ENCODE measurements at regions not wholly inside any gene's neighbourhood (a gene's known extent, or its start where the extent isn't known, plus 50 kb on each side); places are given as distances from the start of the nearest gene placed in this dataset.
"Not testable (repeated sequence)": the region's sequence is repeated elsewhere in the genome, so short reads cannot be mapped to it uniquely, and the experiment has no call there.

- H3K4me2 ChIP-seq (ENCODE audit: insufficient read depth, low read length, poor library complexity, severe bottlenecking); H4K91ac ChIP-seq (ENCODE audit: low read depth, low read length, poor library complexity); H3K4me3 ChIP-seq (ENCODE audit: low read length in 2 of 2); H3K23ac ChIP-seq (ENCODE audit: low read depth, low read length, poor library complexity); H3K4me1 ChIP-seq (ENCODE audit: control insufficient read depth in 2 of 2, insufficient read depth in 1 of 2, low read depth in 1 of 2, low read length in 2 of 2); H3K27me3 ChIP-seq (ENCODE audit: control insufficient read depth in 3 of 3, insufficient read depth in 3 of 3, low read depth in 1 of 3, low read length in 3 of 3); H3K9ac ChIP-seq (ENCODE audit: low read depth, low read length, poor library complexity); H2BK120ac ChIP-seq (ENCODE audit: low read depth, low read length); H3K27ac ChIP-seq (replicated peaks; ENCODE audit: low read length); DNase-seq (ENCODE audit: low spot score); H4K8ac ChIP-seq (ENCODE audit: low read depth, low read length); H2BK12ac ChIP-seq (ENCODE audit: low read length); H2BK5ac ChIP-seq (ENCODE audit: low read length); H2AFZ ChIP-seq (ENCODE audit: low read length); H2BK15ac ChIP-seq (ENCODE audit: low read length); H3K18ac ChIP-seq (ENCODE audit: low read length); H3K9me3 ChIP-seq (replicated peaks in 1 of 2; ENCODE audit: control insufficient read depth in 2 of 2, insufficient read depth in 1 of 2, low read depth in 1 of 2, low read length in 2 of 2); H3K4ac ChIP-seq (ENCODE audit: low read length); H2AK5ac ChIP-seq (ENCODE audit: low read depth, low read length); H3K79me1 ChIP-seq (ENCODE audit: low read depth, low read length); H3K36me3 ChIP-seq (replicated peaks in 1 of 2; ENCODE audit: control insufficient read depth in 2 of 2, insufficient read depth in 2 of 2, low read length in 2 of 2); H3K14ac ChIP-seq (ENCODE audit: low read length): not testable (repeated sequence)
- no CpG with 5 or more reads among the region's 2 CpGs for WGBS, 2 donors (ENCODE audit: extremely low coverage in 2 of 2, insufficient read length in 2 of 2, insufficient replicate concordance in 1 of 2)
Measured at GRCh38 chr1:60940685-60941084, 141.7 kb upstream of the NFIA start.

GRCh38 chr1:60937720-60938119 is 144.6 kb upstream of the NFIA start:
- Histone ChIP-seq H3K9me3 (replicated peaks in 1 of 2; ENCODE audit: control insufficient read depth in 2 of 2, insufficient read depth in 1 of 2, low read depth in 1 of 2, low read length in 2 of 2) (no peaks in the 10 kb centered on the region), H4K8ac (ENCODE audit: low read depth, low read length) (no peak overlapping the region), H2AK5ac (ENCODE audit: low read depth, low read length) (no peak overlapping the region), H3K27me3 (ENCODE audit: control insufficient read depth in 3 of 3, insufficient read depth in 3 of 3, low read depth in 1 of 3, low read length in 3 of 3) (no peaks in the 10 kb centered on the region), H2BK15ac (ENCODE audit: low read length) (no peak overlapping the region), H3K36me3 (replicated peaks in 1 of 2; ENCODE audit: control insufficient read depth in 2 of 2, insufficient read depth in 2 of 2, low read length in 2 of 2) (no peaks in the 10 kb centered on the region), H3K9ac (ENCODE audit: low read depth, low read length, poor library complexity) (no peak overlapping the region), H2BK120ac (ENCODE audit: low read depth, low read length) (no peak overlapping the region), H3K23ac (ENCODE audit: low read depth, low read length, poor library complexity) (no peak overlapping the region), H3K4me1 (ENCODE audit: control insufficient read depth in 2 of 2, insufficient read depth in 1 of 2, low read depth in 1 of 2, low read length in 2 of 2) (no peaks in the 10 kb centered on the region), H3K4ac (ENCODE audit: low read length) (no peak overlapping the region), H4K91ac (ENCODE audit: low read depth, low read length, poor library complexity) (no peak overlapping the region), H2BK5ac (ENCODE audit: low read length) (no peak overlapping the region), H2BK12ac (ENCODE audit: low read length) (no peak overlapping the region), H3K18ac (ENCODE audit: low read length) (no peak overlapping the region), H2AFZ (ENCODE audit: low read length) (no peak overlapping the region), H3K4me2 (ENCODE audit: insufficient read depth, low read length, poor library complexity, severe bottlenecking) (no peak overlapping the region), H3K79me1 (ENCODE audit: low read depth, low read length) (no peaks in the 10 kb centered on the region), H3K14ac (ENCODE audit: low read length) (no peak overlapping the region), H3K27ac (replicated peaks; ENCODE audit: low read length) (no peak overlapping the region), H3K4me3 (ENCODE audit: low read length in 2 of 2) (no peak overlapping the region)
- DNase-seq (ENCODE audit: low spot score), result no peak
- no CpG with 5 or more reads among the region's 5 CpGs for WGBS, 2 donors (ENCODE audit: extremely low coverage in 2 of 2, insufficient read length in 2 of 2, insufficient replicate concordance in 1 of 2)

GRCh38 chr1:60936591-60937342 is 145.6 kb upstream of the NFIA start:
- Histone ChIP-seq H2BK12ac (ENCODE audit: low read length) (no peak overlapping the region), H4K8ac (ENCODE audit: low read depth, low read length) (no peak overlapping the region), H3K79me1 (ENCODE audit: low read depth, low read length) (no peaks in the 10 kb centered on the region), H3K4me1 (ENCODE audit: control insufficient read depth in 2 of 2, insufficient read depth in 1 of 2, low read depth in 1 of 2, low read length in 2 of 2) (no peaks in the 10 kb centered on the region), H3K23ac (ENCODE audit: low read depth, low read length, poor library complexity) (no peak overlapping the region), H3K4me3 (ENCODE audit: low read length in 2 of 2) (no peak overlapping the region), H3K4ac (ENCODE audit: low read length) (no peak overlapping the region), H2BK120ac (ENCODE audit: low read depth, low read length) (no peak overlapping the region), H3K27ac (replicated peaks; ENCODE audit: low read length) (no peak overlapping the region), H3K4me2 (ENCODE audit: insufficient read depth, low read length, poor library complexity, severe bottlenecking) (no peak overlapping the region), H2BK15ac (ENCODE audit: low read length) (no peak overlapping the region), H3K18ac (ENCODE audit: low read length) (no peak overlapping the region), H2AK5ac (ENCODE audit: low read depth, low read length) (no peak overlapping the region), H3K9ac (ENCODE audit: low read depth, low read length, poor library complexity) (no peak overlapping the region), H3K9me3 (replicated peaks in 1 of 2; ENCODE audit: control insufficient read depth in 2 of 2, insufficient read depth in 1 of 2, low read depth in 1 of 2, low read length in 2 of 2) (no peaks in the 10 kb centered on the region), H3K36me3 (replicated peaks in 1 of 2; ENCODE audit: control insufficient read depth in 2 of 2, insufficient read depth in 2 of 2, low read length in 2 of 2) (no peaks in the 10 kb centered on the region), H2AFZ (ENCODE audit: low read length) (no peak overlapping the region), H3K27me3 (ENCODE audit: control insufficient read depth in 3 of 3, insufficient read depth in 3 of 3, low read depth in 1 of 3, low read length in 3 of 3) (no peaks in the 10 kb centered on the region), H3K14ac (ENCODE audit: low read length) (no peak overlapping the region), H2BK5ac (ENCODE audit: low read length) (no peak overlapping the region), H4K91ac (ENCODE audit: low read depth, low read length, poor library complexity) (no peak overlapping the region)
- DNase-seq (ENCODE audit: low spot score), result no peak
- no CpG with 5 or more reads among the region's 4 CpGs for WGBS, 2 donors (ENCODE audit: extremely low coverage in 2 of 2, insufficient read length in 2 of 2, insufficient replicate concordance in 1 of 2)

GRCh38 chr1:60936163-60936562 is 146.2 kb upstream of the NFIA start:
- Histone ChIP-seq H2AK5ac (ENCODE audit: low read depth, low read length) (no peak overlapping the region), H3K4ac (ENCODE audit: low read length) (no peak overlapping the region), H3K27ac (replicated peaks; ENCODE audit: low read length) (no peak overlapping the region), H3K4me1 (ENCODE audit: control insufficient read depth in 2 of 2, insufficient read depth in 1 of 2, low read depth in 1 of 2, low read length in 2 of 2) (peaks cover 0 to 2% of the 10 kb centered on the region in 2 donors), H3K27me3 (ENCODE audit: control insufficient read depth in 3 of 3, insufficient read depth in 3 of 3, low read depth in 1 of 3, low read length in 3 of 3) (no peaks in the 10 kb centered on the region), H3K14ac (ENCODE audit: low read length) (no peak overlapping the region), H2BK5ac (ENCODE audit: low read length) (no peak overlapping the region), H4K91ac (ENCODE audit: low read depth, low read length, poor library complexity) (no peak overlapping the region), H2BK15ac (ENCODE audit: low read length) (no peak overlapping the region), H3K23ac (ENCODE audit: low read depth, low read length, poor library complexity) (no peak overlapping the region), H3K79me1 (ENCODE audit: low read depth, low read length) (no peaks in the 10 kb centered on the region), H3K9ac (ENCODE audit: low read depth, low read length, poor library complexity) (no peak overlapping the region), H2BK120ac (ENCODE audit: low read depth, low read length) (no peak overlapping the region), H3K18ac (ENCODE audit: low read length) (no peak overlapping the region), H2BK12ac (ENCODE audit: low read length) (no peak overlapping the region), H3K36me3 (replicated peaks in 1 of 2; ENCODE audit: control insufficient read depth in 2 of 2, insufficient read depth in 2 of 2, low read length in 2 of 2) (no peaks in the 10 kb centered on the region), H2AFZ (ENCODE audit: low read length) (no peak overlapping the region), H4K8ac (ENCODE audit: low read depth, low read length) (no peak overlapping the region), H3K9me3 (replicated peaks in 1 of 2; ENCODE audit: control insufficient read depth in 2 of 2, insufficient read depth in 1 of 2, low read depth in 1 of 2, low read length in 2 of 2) (no peaks in the 10 kb centered on the region), H3K4me2 (ENCODE audit: insufficient read depth, low read length, poor library complexity, severe bottlenecking) (no peak overlapping the region), H3K4me3 (ENCODE audit: low read length in 2 of 2) (no peak overlapping the region)
- no CpG with 5 or more reads among the region's 3 CpGs for WGBS, 2 donors (ENCODE audit: extremely low coverage in 2 of 2, insufficient read length in 2 of 2, insufficient replicate concordance in 1 of 2)
- no peak for DNase-seq (ENCODE audit: low spot score)
